H9 (cell line): ENCODE measurements at regions not wholly inside any gene's neighbourhood (a gene's known extent, or its start where the extent isn't known, plus 50 kb on each side); places are given as distances from the start of the nearest gene placed in this dataset.
A peak's percentile ranks its signal among the peaks of the same experiment; 100 is the strongest.

Experiments used
- DNase-seq: peaks from one replicate; pipeline ENCODE4 v3.0.0-alpha.2; 2017
- H2AFZ ChIP-seq: one replicate; pipeline ENCODE4 v1.6.1; 2013; ENCODE audit warnings: mild to moderate bottlenecking, low read length, control low read depth, moderate library complexity
- H2AK5ac ChIP-seq: 2 replicates; pipeline ENCODE4 v1.6.1; 2013; ENCODE audit warnings: low read length, control low read depth, mixed read lengths; ENCODE audit not compliant: insufficient read length
- H2BK120ac ChIP-seq: one replicate; pipeline ENCODE4 v1.6.1; 2013; ENCODE audit warnings: low read depth, mild to moderate bottlenecking, low read length, control low read depth, inconsistent platforms; ENCODE audit not compliant: poor library complexity, severe bottlenecking
- H2BK12ac ChIP-seq: 2 replicates; pipeline ENCODE4 v1.6.1; 2013; ENCODE audit warnings: low read length, control low read depth, mixed read lengths, low read depth; ENCODE audit not compliant: insufficient read length
- H2BK15ac ChIP-seq: 2 replicates; pipeline ENCODE4 v1.6.1; 2013; ENCODE audit warnings: low read depth, low read length, control low read depth
- H2BK20ac ChIP-seq: one replicate; pipeline ENCODE4 v1.6.1; 2013; ENCODE audit warnings: low read depth, mild to moderate bottlenecking, low read length, control low read depth, inconsistent platforms; ENCODE audit not compliant: poor library complexity, severe bottlenecking
- H2BK5ac ChIP-seq: 2 replicates; pipeline ENCODE4 v1.6.1; 2013; ENCODE audit warnings: low read length, control low read depth, mixed read lengths; ENCODE audit not compliant: insufficient read length
- H3K14ac ChIP-seq: 2 replicates; pipeline ENCODE4 v1.6.1; 2013; ENCODE audit warnings: low read length, control low read depth; ENCODE audit not compliant: insufficient read depth
- H3K18ac ChIP-seq: 2 replicates; pipeline ENCODE4 v1.6.1; 2013; ENCODE audit warnings: low read depth, mild to moderate bottlenecking, mixed read lengths, low read length, control low read depth; ENCODE audit not compliant: insufficient read length
- H3K23ac ChIP-seq: 2 replicates; pipeline ENCODE4 v1.6.1; 2013; ENCODE audit warnings: low read length, control low read depth, mixed read lengths, low read depth; ENCODE audit not compliant: insufficient read length
- H3K23me2 ChIP-seq: 2 replicates; pipeline ENCODE4 v1.6.1; 2013; ENCODE audit warnings: low read depth, mild to moderate bottlenecking, mixed read lengths, low read length, control low read depth; ENCODE audit not compliant: insufficient read length, poor library complexity, severe bottlenecking
- H3K27ac ChIP-seq: 2 replicates; pipeline ENCODE4 v1.5.1; 2013; ENCODE audit warnings: low read length, control low read depth, mixed read lengths, low read depth; ENCODE audit not compliant: insufficient read length
- H3K27me3 ChIP-seq: 2 replicates; pipeline ENCODE4 v1.6.1; 2013; ENCODE audit warnings: low read length, control low read depth, inconsistent platforms; ENCODE audit not compliant: insufficient read depth
- H3K4ac ChIP-seq: 2 replicates; pipeline ENCODE4 v1.6.1; 2013; ENCODE audit warnings: low read depth, mild to moderate bottlenecking, control low read depth, inconsistent platforms, low read length, moderate library complexity
- H3K4me1 ChIP-seq: 2 replicates; pipeline ENCODE4 v1.6.1; 2013; ENCODE audit warnings: low read length, control low read depth, inconsistent platforms; ENCODE audit not compliant: insufficient read depth
- H3K4me2 ChIP-seq: 2 replicates; pipeline ENCODE4 v1.6.1; 2013; ENCODE audit warnings: low read length, control low read depth, mixed read lengths; ENCODE audit not compliant: insufficient read length, insufficient read depth
- H3K56ac ChIP-seq: 2 replicates; pipeline ENCODE4 v1.6.1; 2013; ENCODE audit warnings: low read depth, mild to moderate bottlenecking, mixed read lengths, low read length, control low read depth; ENCODE audit not compliant: insufficient read length
- H3K79me1 ChIP-seq: 2 replicates; pipeline ENCODE4 v1.6.1; 2013; ENCODE audit warnings: low read depth, mild to moderate bottlenecking, moderate library complexity, low read length, control low read depth, inconsistent platforms; ENCODE audit not compliant: insufficient read depth, poor library complexity, severe bottlenecking
- H3K79me2 ChIP-seq: 2 replicates; pipeline ENCODE4 v1.6.1; 2013; ENCODE audit warnings: low read length, control low read depth, inconsistent platforms; ENCODE audit not compliant: insufficient read depth
- H3K9ac ChIP-seq: 2 replicates; pipeline ENCODE4 v1.6.1; 2013; ENCODE audit warnings: low read length, control low read depth, mixed read lengths; ENCODE audit not compliant: insufficient read length; ENCODE audit errors: extremely low read depth
- H3K9me3 ChIP-seq: one replicate; pipeline ENCODE4 v1.6.1; 2013; ENCODE audit warnings: low read depth, low read length, inconsistent platforms; ENCODE audit not compliant: control insufficient read depth
- H3T11ph ChIP-seq: one replicate; pipeline ENCODE4 v1.6.1; 2013; ENCODE audit warnings: mild to moderate bottlenecking, low read length, control low read depth, inconsistent platforms
- H4K20me1 ChIP-seq: one replicate; pipeline ENCODE4 v1.6.1; 2013; ENCODE audit not compliant: control insufficient read depth, insufficient read length, insufficient read depth
- H4K5ac ChIP-seq: 2 replicates; pipeline ENCODE4 v1.6.1; 2013; ENCODE audit warnings: low read depth, mild to moderate bottlenecking, mixed read lengths, low read length, control low read depth; ENCODE audit not compliant: insufficient read length
- H4K8ac ChIP-seq: replicated peaks from 2 replicates; pipeline ENCODE4 v1.6.1; 2013; ENCODE audit warnings: low read length, control low read depth, mixed read lengths, low read depth; ENCODE audit not compliant: insufficient read length
- H4K91ac ChIP-seq: 2 replicates; pipeline ENCODE4 v1.6.1; 2013; ENCODE audit warnings: low read depth, mild to moderate bottlenecking, moderate library complexity, mixed read lengths, low read length, control low read depth; ENCODE audit not compliant: insufficient read length
- H3K27ac Mint-ChIP-seq, 3 experiments: 2 replicates in 2 of 3; 3 replicates in 1 of 3; pipeline ENCODE4 v1.8.0; 2020 to 2021; ENCODE audit warnings: mixed read lengths in 3 of 3, mild to moderate bottlenecking in 1 of 3, moderate library complexity in 1 of 3
- H3K27me3 Mint-ChIP-seq: 2 replicates; pipeline ENCODE4 v1.8.0; 2021; ENCODE audit warnings: low read depth, mild to moderate bottlenecking, moderate library complexity, mixed read lengths
- H3K36me3 Mint-ChIP-seq, 3 experiments: 2 replicates in 2 of 3; 3 replicates in 1 of 3; pipeline ENCODE4 v1.8.0; 2020 to 2021; ENCODE audit warnings: low read depth in 3 of 3, mixed read lengths in 3 of 3; ENCODE audit not compliant: insufficient read depth in 1 of 3
- H3K4me1 Mint-ChIP-seq, 2 experiments: 2 replicates each; pipeline ENCODE4 v1.8.0; 2020; ENCODE audit warnings: mixed read lengths in 2 of 2
- H3K4me3 Mint-ChIP-seq, 2 experiments: 2 replicates in 1 of 2; 3 replicates in 1 of 2; pipeline ENCODE4 v1.8.0; 2020 to 2021; ENCODE audit warnings: mild to moderate bottlenecking in 2 of 2, mixed read lengths in 2 of 2, moderate library complexity in 1 of 2
- H3K9me3 Mint-ChIP-seq, 2 experiments: 2 replicates in 1 of 2; 3 replicates in 1 of 2; pipeline ENCODE4 v1.8.0; 2020; ENCODE audit warnings: mild to moderate bottlenecking in 2 of 2, mixed read lengths in 2 of 2, moderate library complexity in 1 of 2
- WGBS: extraction: QIAGEN DNeasy Blood & Tissue Kit; methylation state at CpG from one replicate; pipeline ENCODE4 v1.1.7; 2013; ENCODE audit warnings: missing lambda C conversion rate, low lambda C conversion rate, mixed read lengths; ENCODE audit not compliant: insufficient read length; ENCODE audit errors: extremely low coverage; 5-methylcytosine and 5-hydroxymethylcytosine counted together
- TF ChIP-seq, protein P1 (sequence below): fragments of 200-600 bp; sonication (generic); conservative IDR thresholded peaks from 3 replicates; pipeline ENCODE4 v1.8.0; 2021; ENCODE audit warnings: antibody characterized with exemption, mild to moderate bottlenecking

DNA sequence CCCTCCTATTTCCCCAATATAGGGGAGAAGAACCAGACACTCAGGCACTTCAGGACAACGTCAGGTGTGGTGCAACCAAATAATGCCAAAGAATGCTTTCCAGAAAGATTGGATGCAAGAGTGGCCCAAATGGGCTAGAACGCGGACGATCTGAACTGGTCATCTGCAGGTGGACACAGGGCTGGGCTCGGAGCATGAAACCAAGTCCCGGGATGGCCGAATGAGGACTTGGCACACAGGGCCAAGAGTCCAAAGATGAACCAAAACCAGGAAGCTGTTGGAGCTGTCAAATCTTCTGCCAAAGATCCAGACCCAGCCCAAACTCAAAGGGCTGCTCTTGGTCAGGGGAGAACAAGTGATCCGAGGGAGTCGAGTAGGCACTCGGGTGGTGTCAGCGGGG lies 143.9 kb upstream of the ARID1B start:
- no peak overlapping the region for H2BK15ac ChIP-seq
- H3K36me3 Mint-ChIP-seq = no peaks in the 10 kb centered on the region
- TF ChIP-seq, protein P1, sequence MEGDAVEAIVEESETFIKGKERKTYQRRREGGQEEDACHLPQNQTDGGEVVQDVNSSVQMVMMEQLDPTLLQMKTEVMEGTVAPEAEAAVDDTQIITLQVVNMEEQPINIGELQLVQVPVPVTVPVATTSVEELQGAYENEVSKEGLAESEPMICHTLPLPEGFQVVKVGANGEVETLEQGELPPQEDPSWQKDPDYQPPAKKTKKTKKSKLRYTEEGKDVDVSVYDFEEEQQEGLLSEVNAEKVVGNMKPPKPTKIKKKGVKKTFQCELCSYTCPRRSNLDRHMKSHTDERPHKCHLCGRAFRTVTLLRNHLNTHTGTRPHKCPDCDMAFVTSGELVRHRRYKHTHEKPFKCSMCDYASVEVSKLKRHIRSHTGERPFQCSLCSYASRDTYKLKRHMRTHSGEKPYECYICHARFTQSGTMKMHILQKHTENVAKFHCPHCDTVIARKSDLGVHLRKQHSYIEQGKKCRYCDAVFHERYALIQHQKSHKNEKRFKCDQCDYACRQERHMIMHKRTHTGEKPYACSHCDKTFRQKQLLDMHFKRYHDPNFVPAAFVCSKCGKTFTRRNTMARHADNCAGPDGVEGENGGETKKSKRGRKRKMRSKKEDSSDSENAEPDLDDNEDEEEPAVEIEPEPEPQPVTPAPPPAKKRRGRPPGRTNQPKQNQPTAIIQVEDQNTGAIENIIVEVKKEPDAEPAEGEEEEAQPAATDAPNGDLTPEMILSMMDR = no peak
- H4K8ac ChIP-seq = no peak overlapping the region
- no peak overlapping the region for H3K14ac ChIP-seq
- no peaks in the 10 kb centered on the region for H3K79me2 ChIP-seq
- H3K4ac ChIP-seq = no peak overlapping the region
- no peak overlapping the region for H2BK20ac ChIP-seq
- H3K27ac ChIP-seq = no peak overlapping the region
- H2BK120ac ChIP-seq = no peak overlapping the region
- no peak overlapping the region for H2BK12ac ChIP-seq
- no peaks in the 10 kb centered on the region for H3K4me1 ChIP-seq
- H3K18ac ChIP-seq = no peak overlapping the region
- H3K23me2 ChIP-seq = no peaks in the 10 kb centered on the region
- no peaks in the 10 kb centered on the region for H3K27me3 ChIP-seq
- no peak overlapping the region for H2AK5ac ChIP-seq
- no peak for DNase-seq
- H3K56ac ChIP-seq = no peak overlapping the region
- no peaks in the 10 kb centered on the region for H3K79me1 ChIP-seq
- H2AFZ ChIP-seq = no peak overlapping the region
- no peak overlapping the region for H3K4me3 Mint-ChIP-seq
- H3K27ac Mint-ChIP-seq = peak overlapping the region in 1 of 3 experiments; percentile 35; a peak in 1 of 7 replicates
- no peak overlapping the region for H3K23ac ChIP-seq
- no peaks in the 10 kb centered on the region for H3K9me3 ChIP-seq
- H4K5ac ChIP-seq = no peak overlapping the region
- H3K9ac ChIP-seq = no peak overlapping the region
- H3T11ph ChIP-seq = no peak overlapping the region
- no peaks in the 10 kb centered on the region for H3K9me3 Mint-ChIP-seq
- H4K20me1 ChIP-seq = no peaks in the 10 kb centered on the region
- H3K4me1 Mint-ChIP-seq = 0 out of 4 replicates have a peak, but pooled peaks cover 0 to 3% of the 10 kb centered on the region in 2 experiments
- H2BK5ac ChIP-seq = no peak overlapping the region
- no peak overlapping the region for H4K91ac ChIP-seq
- H3K4me2 ChIP-seq = no peak overlapping the region
- no peaks in the 10 kb centered on the region; the same call in 1 of the 2 replicates for H3K27me3 Mint-ChIP-seq
- WGBS = no CpG with 5 or more reads among the region's 11 CpGs
